ENCODE measurements at regions not wholly inside any gene's neighbourhood (a gene's known extent, or its start where the extent isn't known, plus 50 kb on each side); places are given as distances from the start of the nearest gene placed in this dataset.
A peak's percentile ranks its signal among the peaks of the same experiment; 100 is the strongest.
"Not testable (repeated sequence)": the region's sequence is repeated elsewhere in the genome, so short reads cannot be mapped to it uniquely, and the experiment has no call there.

- no peak for DNase-seq
Measured at GRCh38 chr5:125052584-125052983, 306.1 kb upstream of the ZNF608 start.

- no peak for DNase-seq
Measured at GRCh38 chr5:125053179-125053578, 306.7 kb upstream of the ZNF608 start.

GRCh38 chr5:125054146-125054545 lies 307.7 kb upstream of the ZNF608 start:
- DNase-seq, result no peak

- peak; percentile 49 for DNase-seq
Measured at GRCh38 chr5:125056671-125057485, 310.4 kb upstream of the ZNF608 start.

- DNase-seq, result no peak
Measured at GRCh38 chr5:125057912-125058826, 311.7 kb upstream of the ZNF608 start.

GRCh38 chr5:125059255-125060002 lies 313.0 kb upstream of the ZNF608 start:
- no peak for DNase-seq

- no peak for DNase-seq
Measured at GRCh38 chr5:125061726-125062125, 315.3 kb upstream of the ZNF608 start.

- no peak for DNase-seq
Measured at GRCh38 chr5:125064621-125065438, 318.4 kb upstream of the ZNF608 start.

GRCh38 chr5:125065741-125066140 lies 319.3 kb upstream of the ZNF608 start:
- no peak for DNase-seq

GRCh38 chr5:125070961-125071360 lies 324.5 kb upstream of the ZNF608 start:
- DNase-seq, result no peak

- DNase-seq, result no peak
Measured at GRCh38 chr5:125073090-125073489, 326.7 kb upstream of the ZNF608 start.

- DNase-seq, result no peak
Measured at GRCh38 chr5:125075567-125075966, 329.1 kb upstream of the ZNF608 start.

GRCh38 chr5:125079028-125079427 lies 332.6 kb upstream of the ZNF608 start:
- not testable (repeated sequence) for DNase-seq

GRCh38 chr5:125081101-125081500 lies 334.7 kb upstream of the ZNF608 start:
- DNase-seq, result no peak

- DNase-seq, result no peak
Measured at GRCh38 chr5:125083981-125084380, 337.5 kb upstream of the ZNF608 start.

GRCh38 chr5:125085797-125086505 lies 339.5 kb upstream of the ZNF608 start:
- DNase-seq, result no peak

- no peak for DNase-seq
Measured at GRCh38 chr5:125088522-125089105, 342.2 kb upstream of the ZNF608 start.

- DNase-seq, result not testable (repeated sequence)
Measured at GRCh38 chr5:125092138-125092537, 345.7 kb upstream of the ZNF608 start.

GRCh38 chr5:125093776-125094175 lies 347.3 kb upstream of the ZNF608 start:
- DNase-seq, result no peak

- DNase-seq, result no peak
Measured at GRCh38 chr5:125100342-125100741, 353.9 kb upstream of the ZNF608 start.

GRCh38 chr5:125100951-125101350 lies 354.5 kb upstream of the ZNF608 start:
- no peak for DNase-seq
